GM12872 (cell line): ENCODE measurements at regions not wholly inside any gene's neighbourhood (a gene's known extent, or its start where the extent isn't known, plus 50 kb on each side); places are given as distances from the start of the nearest gene placed in this dataset.

Experiments used
- CTCF ChIP-seq: IDR thresholded peaks from 3 replicates; pipeline ENCODE4 v1.5.1; 2011; ENCODE audit warnings: low read depth, mild to moderate bottlenecking, low read length, moderate library complexity; ENCODE audit not compliant: insufficient read depth

GRCh38 chr18:10141559-10141958 is 227.7 kb downstream of the VAPA start:
- no peak for TF ChIP-seq CTCF

- no peak for TF ChIP-seq CTCF
Observed at GRCh38 chr18:10142056-10142455, 228.2 kb downstream of the VAPA start.

GRCh38 chr18:10142496-10143160 is 228.8 kb downstream of the VAPA start:
- TF ChIP-seq CTCF: no peak

GRCh38 chr18:10143596-10143995 is 229.8 kb downstream of the VAPA start:
- no peak for TF ChIP-seq CTCF

- TF ChIP-seq CTCF: no peak
Observed at GRCh38 chr18:10145546-10145945, 231.7 kb downstream of the VAPA start.

GRCh38 chr18:10147226-10147625 is 233.4 kb downstream of the VAPA start:
- no peak for TF ChIP-seq CTCF

- no peak for TF ChIP-seq CTCF
Observed at GRCh38 chr18:10147752-10148151, 233.9 kb downstream of the VAPA start.
